Karpas-422 (cell line): ENCODE measurements at regions not wholly inside any gene's neighbourhood (a gene's known extent, or its start where the extent isn't known, plus 50 kb on each side); places are given as distances from the start of the nearest gene placed in this dataset.

Source experiments
- DNase-seq: peaks from one replicate; pipeline ENCODE4 v3.0.0-alpha.2; 2015
- H2AFZ ChIP-seq: fragments of 200-600 bp; sonication (generic); 2 replicates; pipeline ENCODE4 v1.6.1; 2014; ENCODE audit warnings: antibody characterized with exemption, low read length, mixed read lengths
- H3K27ac ChIP-seq: fragments of 200-600 bp; sonication (generic); 2 replicates; pipeline ENCODE4 v1.5.1; 2014; ENCODE audit warnings: mild to moderate bottlenecking, low read length, moderate library complexity
- H3K27me3 ChIP-seq: fragments of 200-600 bp; sonication (generic); 2 replicates; pipeline ENCODE4 v1.6.1; 2014; ENCODE audit warnings: low read length, mixed read lengths
- H3K36me3 ChIP-seq: fragments of 200-600 bp; sonication (generic); 2 replicates; pipeline ENCODE4 v1.6.1; 2014; ENCODE audit warnings: low read length, mixed read lengths; ENCODE audit not compliant: insufficient read depth
- H3K4me1 ChIP-seq: fragments of 200-600 bp; sonication (generic); 2 replicates; pipeline ENCODE4 v1.6.1; 2014; ENCODE audit warnings: mild to moderate bottlenecking, low read length, mixed read lengths
- H3K4me2 ChIP-seq: fragments of 200-600 bp; sonication (generic); 2 replicates; pipeline ENCODE4 v1.6.1; 2014; ENCODE audit warnings: low read length, low read depth, mild to moderate bottlenecking; ENCODE audit not compliant: poor library complexity, severe bottlenecking
- H3K4me3 ChIP-seq: fragments of 200-600 bp; sonication (generic); 2 replicates; pipeline ENCODE4 v1.5.1; 2014; ENCODE audit warnings: mild to moderate bottlenecking, antibody characterized with exemption, low read length, mixed read lengths
- H3K79me2 ChIP-seq: fragments of 200-600 bp; sonication (generic); 2 replicates; pipeline ENCODE4 v1.6.1; 2014; ENCODE audit warnings: mild to moderate bottlenecking, low read length, mixed read lengths
- H3K9ac ChIP-seq: fragments of 200-600 bp; sonication (generic); 2 replicates; pipeline ENCODE4 v1.6.0; 2014; ENCODE audit warnings: low read length
- H3K9me2 ChIP-seq: fragments of 200-600 bp; sonication (generic), shearing (Covaris generic); replicated peaks from 2 replicates; pipeline ENCODE4 v1.6.0; 2014; ENCODE audit warnings: mild to moderate bottlenecking, low read length, moderate library complexity; ENCODE audit not compliant: insufficient read depth
- H3K9me3 ChIP-seq: fragments of 300-700, 200-600 bp; sonication (generic); 2 replicates; pipeline ENCODE4 v1.6.1; 2014; ENCODE audit warnings: low read length, mixed read lengths
- H4K20me1 ChIP-seq: fragments of 200-600 bp; sonication (generic); 2 replicates; pipeline ENCODE4 v1.6.1; 2014; ENCODE audit warnings: mild to moderate bottlenecking, antibody characterized with exemption, low read length, low read depth; ENCODE audit not compliant: insufficient read depth

DNA sequence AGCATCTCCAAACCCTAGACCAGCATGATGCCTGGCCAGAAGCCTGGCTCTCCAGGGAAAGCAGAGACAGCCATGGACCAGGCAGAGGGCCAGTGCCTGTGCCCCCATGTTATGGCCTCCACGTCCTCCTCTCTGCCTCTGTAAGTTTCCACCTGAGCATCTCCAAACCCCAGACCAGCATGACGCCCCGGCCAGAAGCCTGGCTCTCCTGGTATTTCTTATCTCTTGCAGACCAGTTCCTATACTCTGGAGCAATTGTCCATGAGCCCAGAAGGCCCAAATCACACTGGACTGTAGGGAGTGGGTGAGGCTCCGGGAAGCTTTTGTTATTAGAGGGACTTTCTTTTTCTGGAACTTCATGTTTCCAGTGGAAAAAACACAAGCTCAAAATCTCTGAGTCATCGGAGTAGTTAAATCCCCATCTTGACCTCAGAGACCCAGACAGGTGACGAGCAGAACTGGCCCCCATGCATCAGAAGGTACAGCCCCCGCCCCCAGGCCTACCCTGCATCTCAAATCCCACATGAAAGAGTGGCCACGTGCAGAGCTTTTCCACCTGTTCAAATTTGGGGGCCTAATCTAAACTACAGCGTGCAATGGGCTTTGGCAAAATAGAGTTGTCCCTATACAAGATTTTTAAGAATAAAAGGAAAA, 110.2 kb upstream of the FOXQ1 start:
- H3K27me3 ChIP-seq = no peaks in the 10 kb centered on the region
- no peak overlapping the region for H2AFZ ChIP-seq
- no peak for DNase-seq
- H3K4me1 ChIP-seq = no peaks in the 10 kb centered on the region
- no peak overlapping the region for H3K27ac ChIP-seq
- no peaks in the 10 kb centered on the region for H3K9me2 ChIP-seq
- no peaks in the 10 kb centered on the region for H3K79me2 ChIP-seq
- H3K36me3 ChIP-seq = no peaks in the 10 kb centered on the region
- no peak overlapping the region for H3K9ac ChIP-seq
- H3K4me3 ChIP-seq = no peak overlapping the region
- no peak overlapping the region for H3K4me2 ChIP-seq
- no peaks in the 10 kb centered on the region for H3K9me3 ChIP-seq
- H4K20me1 ChIP-seq = no peaks in the 10 kb centered on the region

DNA sequence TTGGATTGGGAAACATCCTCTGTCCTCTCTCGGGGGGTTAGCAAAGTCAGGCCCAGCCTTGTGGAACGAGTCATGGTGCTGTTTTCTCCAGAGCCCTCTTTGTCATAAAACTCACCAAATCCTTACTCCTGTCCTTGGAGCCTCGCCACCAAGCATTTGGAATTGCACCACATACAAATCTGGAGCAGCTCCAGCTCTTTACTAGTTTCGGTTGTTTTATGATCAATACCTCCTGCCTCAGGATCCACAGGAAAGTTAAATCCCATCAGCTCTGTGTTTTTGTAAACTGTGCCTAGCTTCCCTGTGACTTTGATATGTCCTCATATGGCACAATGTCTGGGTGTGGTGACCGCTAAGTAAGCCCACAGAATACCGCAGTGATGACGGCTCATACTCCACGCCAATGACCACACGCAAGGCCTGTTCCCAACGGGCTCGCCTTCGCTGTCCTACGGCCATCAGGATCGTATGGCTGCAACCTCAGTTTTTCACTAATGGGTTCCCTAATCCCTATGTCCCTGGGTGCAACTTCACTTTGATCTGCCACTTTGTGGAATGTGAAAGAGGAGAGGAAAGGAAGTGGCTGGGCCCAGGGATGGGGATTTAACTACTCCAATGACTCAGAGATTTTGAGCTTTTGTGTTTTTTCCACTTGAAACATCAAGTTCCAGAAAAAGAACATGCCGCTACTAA, 111.3 kb upstream of the FOXQ1 start:
- no peaks in the 10 kb centered on the region for H3K9me3 ChIP-seq
- H3K9ac ChIP-seq = no peak overlapping the region
- no peaks in the 10 kb centered on the region for H3K27me3 ChIP-seq
- no peaks in the 10 kb centered on the region for H4K20me1 ChIP-seq
- no peaks in the 10 kb centered on the region for H3K79me2 ChIP-seq
- H3K4me3 ChIP-seq = no peak overlapping the region
- no peak for DNase-seq
- no peaks in the 10 kb centered on the region for H3K36me3 ChIP-seq
- H3K27ac ChIP-seq = no peak overlapping the region
- H3K4me2 ChIP-seq = no peak overlapping the region
- no peaks in the 10 kb centered on the region for H3K4me1 ChIP-seq
- no peaks in the 10 kb centered on the region for H3K9me2 ChIP-seq
- H2AFZ ChIP-seq = no peak overlapping the region

DNA sequence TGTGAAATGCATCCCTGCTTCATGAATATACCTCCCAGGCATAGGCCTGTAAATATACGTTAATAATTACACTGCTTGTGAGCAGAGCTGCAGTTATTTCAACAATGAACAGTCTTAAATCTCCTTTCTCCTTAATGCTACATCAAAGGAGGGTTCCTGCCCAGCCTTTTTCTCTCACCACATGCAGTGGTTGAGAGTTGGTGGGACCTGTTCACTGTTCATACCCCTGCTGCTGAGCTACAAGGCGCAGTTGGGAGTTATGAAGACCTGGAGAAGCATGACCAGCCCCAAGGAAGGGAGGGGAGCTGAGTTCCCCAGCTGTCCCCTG, 111.9 kb upstream of the FOXQ1 start:
- no peak overlapping the region for H3K27ac ChIP-seq
- H4K20me1 ChIP-seq = no peaks in the 10 kb centered on the region
- no peak overlapping the region for H3K4me3 ChIP-seq
- no peak overlapping the region for H3K4me2 ChIP-seq
- no peaks in the 10 kb centered on the region for H3K9me3 ChIP-seq
- no peaks in the 10 kb centered on the region for H3K27me3 ChIP-seq
- no peak for DNase-seq
- H3K79me2 ChIP-seq = no peaks in the 10 kb centered on the region
- H3K4me1 ChIP-seq = no peaks in the 10 kb centered on the region
- H3K36me3 ChIP-seq = no peaks in the 10 kb centered on the region
- H3K9me2 ChIP-seq = no peaks in the 10 kb centered on the region
- H3K9ac ChIP-seq = no peak overlapping the region
- no peak overlapping the region for H2AFZ ChIP-seq

DNA sequence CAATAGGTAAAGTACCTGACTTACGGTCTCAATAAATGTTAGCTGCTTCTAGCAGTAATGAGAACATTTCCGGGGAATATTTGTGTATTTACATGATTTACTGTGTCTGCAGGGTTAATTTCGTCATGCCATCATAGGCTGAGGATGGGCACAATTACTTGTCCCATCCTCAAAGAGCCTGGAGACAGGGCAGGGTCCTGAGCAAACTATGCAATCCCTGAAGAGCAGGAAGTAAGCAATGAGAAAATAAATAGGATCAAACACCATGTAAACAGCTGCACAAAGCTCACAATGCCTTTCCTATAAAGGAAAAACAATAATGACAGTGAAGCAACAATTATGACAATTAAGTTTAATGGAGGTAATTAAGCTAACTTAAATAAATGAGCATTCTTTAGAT, 114.6 kb upstream of the FOXQ1 start:
- no peaks in the 10 kb centered on the region for H3K9me2 ChIP-seq
- no peaks in the 10 kb centered on the region for H3K27me3 ChIP-seq
- no peak overlapping the region for H3K27ac ChIP-seq
- no peaks in the 10 kb centered on the region for H4K20me1 ChIP-seq
- no peaks in the 10 kb centered on the region for H3K36me3 ChIP-seq
- no peak overlapping the region for H3K4me2 ChIP-seq
- no peaks in the 10 kb centered on the region for H3K9me3 ChIP-seq
- no peak overlapping the region for H2AFZ ChIP-seq
- H3K4me3 ChIP-seq = no peak overlapping the region
- H3K9ac ChIP-seq = no peak overlapping the region
- no peaks in the 10 kb centered on the region for H3K79me2 ChIP-seq
- no peak for DNase-seq
- no peaks in the 10 kb centered on the region for H3K4me1 ChIP-seq

DNA sequence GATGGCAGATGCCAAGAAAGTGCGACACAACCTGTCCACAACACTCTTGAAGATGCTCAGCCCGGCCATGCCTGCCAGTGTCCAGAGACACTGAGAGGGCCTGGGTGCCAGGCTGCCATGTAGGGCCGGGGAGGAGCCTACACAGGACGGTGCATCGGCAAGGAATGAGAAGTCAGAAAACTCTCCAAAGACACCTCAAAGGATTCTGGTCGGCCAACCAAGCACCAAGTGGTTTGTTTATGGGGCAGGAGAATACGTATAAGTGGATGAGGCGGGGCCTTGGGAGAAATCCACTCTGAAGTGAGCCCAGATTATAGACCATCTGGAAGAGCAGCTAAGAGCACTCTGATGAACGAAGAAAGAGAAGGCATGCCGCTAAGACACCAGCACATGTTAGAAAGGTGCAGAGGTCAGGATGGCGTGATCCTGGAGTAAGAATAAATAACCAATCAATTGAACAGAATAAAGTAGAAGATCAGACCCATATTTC, 120.7 kb upstream of the FOXQ1 start:
- DNase-seq = no peak
- no peaks in the 10 kb centered on the region for H4K20me1 ChIP-seq
- no peak overlapping the region for H2AFZ ChIP-seq
- H3K27me3 ChIP-seq = 0 out of 2 replicates have a peak, but pooled peaks cover 2% of the 10 kb centered on the region
- H3K79me2 ChIP-seq = no peaks in the 10 kb centered on the region
- no peak overlapping the region for H3K4me2 ChIP-seq
- H3K9me3 ChIP-seq = no peaks in the 10 kb centered on the region
- H3K4me3 ChIP-seq = no peak overlapping the region
- H3K9ac ChIP-seq = no peak overlapping the region
- H3K27ac ChIP-seq = no peak overlapping the region
- no peaks in the 10 kb centered on the region for H3K9me2 ChIP-seq
- no peaks in the 10 kb centered on the region for H3K36me3 ChIP-seq
- no peaks in the 10 kb centered on the region for H3K4me1 ChIP-seq

DNA sequence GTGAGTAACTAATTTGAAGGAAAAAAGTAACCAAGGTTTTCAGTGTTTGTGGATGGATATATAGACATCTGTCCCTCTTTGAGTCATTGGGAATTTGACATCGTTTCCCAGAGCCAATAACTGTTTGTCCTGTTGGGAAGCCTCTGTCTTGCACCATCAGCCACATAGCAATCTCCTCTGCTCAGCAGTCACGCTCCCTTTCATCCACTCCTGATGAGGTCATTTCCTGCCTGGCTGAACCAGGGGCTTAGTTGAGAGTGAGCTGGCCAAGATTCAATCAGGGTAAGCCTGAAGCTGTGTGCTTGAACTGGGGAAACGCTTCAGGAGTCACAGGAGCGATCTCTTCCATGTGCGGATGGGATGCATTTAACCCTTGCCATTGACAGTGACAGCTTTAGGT, 121.5 kb upstream of the FOXQ1 start:
- Histone ChIP-seq H3K9me2 (no peaks in the 10 kb centered on the region), H3K36me3 (no peaks in the 10 kb centered on the region), H3K4me2 (no peak overlapping the region), H2AFZ (no peak overlapping the region), H3K79me2 (no peaks in the 10 kb centered on the region), H3K27ac (no peak overlapping the region), H3K27me3 (0 out of 2 replicates have a peak, but pooled peaks cover 2% of the 10 kb centered on the region), H3K4me1 (no peaks in the 10 kb centered on the region), H3K9me3 (no peaks in the 10 kb centered on the region), H4K20me1 (no peaks in the 10 kb centered on the region), H3K4me3 (no peak overlapping the region), H3K9ac (no peak overlapping the region)
- no peak for DNase-seq

DNA sequence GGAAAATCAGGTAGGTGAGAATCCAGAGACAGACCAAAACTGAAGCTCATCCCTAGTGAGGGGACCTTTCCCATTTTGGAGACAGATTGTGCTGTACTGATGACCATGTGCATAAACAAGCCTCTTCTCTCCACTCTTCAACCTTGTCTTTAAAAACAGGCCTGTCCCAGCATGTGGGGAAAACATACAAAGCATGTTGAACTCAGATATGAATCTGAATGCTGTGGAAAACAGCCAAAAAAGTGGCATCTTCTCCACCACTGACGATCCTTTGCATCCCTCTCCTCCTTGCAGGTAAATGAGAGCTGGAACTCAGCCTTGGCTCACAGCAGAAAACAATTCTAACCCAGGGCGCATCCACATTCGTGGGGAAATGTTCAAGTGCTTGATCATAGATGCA, 123.7 kb upstream of the FOXQ1 start:
- Histone ChIP-seq H3K27ac (no peak overlapping the region), H3K9me2 (no peaks in the 10 kb centered on the region), H3K4me1 (no peaks in the 10 kb centered on the region), H3K9ac (no peak overlapping the region), H2AFZ (no peak overlapping the region), H3K9me3 (no peaks in the 10 kb centered on the region), H3K4me3 (no peak overlapping the region), H3K27me3 (0 out of 2 replicates have a peak, but pooled peaks cover 2% of the 10 kb centered on the region), H3K36me3 (no peaks in the 10 kb centered on the region), H3K79me2 (no peaks in the 10 kb centered on the region), H4K20me1 (no peaks in the 10 kb centered on the region), H3K4me2 (no peak overlapping the region)
- no peak for DNase-seq

DNA sequence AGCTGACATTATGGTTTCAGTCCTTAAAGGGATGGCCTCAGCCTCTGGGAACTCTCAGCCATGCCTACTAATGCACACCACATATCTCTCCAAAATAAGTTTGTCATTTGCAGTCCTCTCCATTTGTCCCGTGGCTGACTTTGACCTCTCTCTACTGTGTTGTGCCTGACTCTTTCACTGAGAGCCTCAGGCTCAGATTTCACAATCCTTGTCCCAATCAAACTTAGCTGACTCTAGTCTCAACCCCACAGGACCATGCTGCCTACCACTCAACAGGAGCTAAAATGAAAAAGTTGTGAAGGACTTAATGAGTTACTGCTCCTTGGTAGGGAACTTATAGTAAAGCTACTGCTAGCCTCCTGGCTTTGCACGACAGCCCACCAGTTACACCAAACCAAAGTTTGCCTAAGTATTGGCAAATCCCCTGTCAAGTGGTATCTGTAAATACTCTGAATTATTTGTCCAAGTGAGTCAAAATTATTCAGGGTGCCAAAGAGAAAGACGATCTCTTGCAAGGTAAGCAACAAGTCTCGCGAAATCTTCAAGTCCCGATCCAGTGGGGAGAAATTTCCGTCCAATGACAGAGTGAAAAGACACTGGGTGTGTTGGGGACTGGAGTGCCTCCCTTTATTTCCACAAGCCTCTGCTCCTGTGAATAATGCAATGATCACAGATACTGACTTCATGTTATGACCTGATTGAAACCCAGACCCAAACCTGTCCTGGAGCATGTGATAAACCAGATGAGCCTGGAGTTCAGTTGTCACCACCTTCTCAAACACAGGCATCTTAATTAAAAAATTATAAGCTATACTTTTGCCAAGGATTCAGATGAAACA, 124.4 kb upstream of the FOXQ1 start:
- 0 out of 2 replicates have a peak, but pooled peaks cover 2% of the 10 kb centered on the region for H3K27me3 ChIP-seq
- H3K79me2 ChIP-seq = no peaks in the 10 kb centered on the region
- H3K4me1 ChIP-seq = no peaks in the 10 kb centered on the region
- no peaks in the 10 kb centered on the region for H3K9me3 ChIP-seq
- no peaks in the 10 kb centered on the region for H4K20me1 ChIP-seq
- no peak overlapping the region for H2AFZ ChIP-seq
- H3K36me3 ChIP-seq = no peaks in the 10 kb centered on the region
- H3K9me2 ChIP-seq = no peaks in the 10 kb centered on the region
- no peak overlapping the region for H3K27ac ChIP-seq
- H3K9ac ChIP-seq = no peak overlapping the region
- DNase-seq = no peak
- no peak overlapping the region for H3K4me3 ChIP-seq
- no peak overlapping the region for H3K4me2 ChIP-seq
